ENCODE measurements at regions not wholly inside any gene's neighbourhood (a gene's known extent, or its start where the extent isn't known, plus 50 kb on each side); places are given as distances from the start of the nearest gene placed in this dataset.

- Mint-ChIP-seq H3K27ac (no peak overlapping the region), H3K9me3 (no peaks in the 10 kb centered on the region), H3K4me3 (no peak overlapping the region), H3K36me3 (no peaks in the 10 kb centered on the region), H3K4me1 (no peaks in the 10 kb centered on the region), H3K27me3 (peaks cover 0 to 3% (median 0%) of the 10 kb centered on the region in 5 donors)
- POLR2A ChIA-PET: no interaction called here
- no peak for DNase-seq
- no peak for ATAC-seq
These were observed 167.6 kb downstream of the YIPF5 start for GRCh38 chr5:144002876-144003275.

GRCh38 chr5:144003636-144004035 is 166.8 kb downstream of the YIPF5 start:
- ATAC-seq (no peak), DNase-seq (no peak)
- H3K27me3 Mint-ChIP-seq: peaks cover 0 to 3% (median 0%) of the 10 kb centered on the region in 5 donors
- POLR2A ChIA-PET: no interaction called here
- H3K27ac Mint-ChIP-seq: no peak overlapping the region
- H3K4me1 Mint-ChIP-seq: no peaks in the 10 kb centered on the region
- no peaks in the 10 kb centered on the region for H3K36me3 Mint-ChIP-seq
- H3K4me3 Mint-ChIP-seq: no peak overlapping the region
- no peaks in the 10 kb centered on the region for H3K9me3 Mint-ChIP-seq

GRCh38 chr5:144004146-144004545 is 166.3 kb downstream of the YIPF5 start:
- H3K4me1 Mint-ChIP-seq: no peaks in the 10 kb centered on the region
- no peaks in the 10 kb centered on the region for H3K9me3 Mint-ChIP-seq
- H3K4me3 Mint-ChIP-seq: no peak overlapping the region
- DNase-seq (no peak), ATAC-seq (no peak)
- H3K27me3 Mint-ChIP-seq: peaks cover 0 to 3% (median 0%) of the 10 kb centered on the region in 5 donors
- no peaks in the 10 kb centered on the region for H3K36me3 Mint-ChIP-seq
- POLR2A ChIA-PET: no interaction called here
- no peak overlapping the region for H3K27ac Mint-ChIP-seq

- H3K4me3 Mint-ChIP-seq: no peak overlapping the region
- POLR2A ChIA-PET: no interaction called here
- ATAC-seq: no peak
These were observed 165.7 kb downstream of the YIPF5 start for GRCh38 chr5:144004751-144005150.

GRCh38 chr5:144009116-144009515 is 161.3 kb downstream of the YIPF5 start:
- Mint-ChIP-seq H3K27me3 (peaks cover 0 to 2% (median 0%) of the 10 kb centered on the region in 5 donors), H3K36me3 (peaks cover 0 to 13% (median 0%) of the 10 kb centered on the region in 3 donors), H3K27ac (no peak overlapping the region), H3K4me3 (no peak overlapping the region), H3K4me1 (no peaks in the 10 kb centered on the region), H3K9me3 (peaks cover 0 to 22% (median 8%) of the 10 kb centered on the region in 9 donors)
- POLR2A ChIA-PET: interaction anchor here (0.7 kb wide), 1 partner anchor 1191 kb away, joined by 3 read pairs; no protein-coding TSS in a partner anchor
- no peak for DNase-seq
- no peak for ATAC-seq

More at GRCh38 chr5:144004751-144005150, 165.7 kb downstream of the YIPF5 start:
- Mint-ChIP-seq H3K4me1 (no peaks in the 10 kb centered on the region), H3K27me3 (peaks cover 0 to 3% (median 0%) of the 10 kb centered on the region in 5 donors), H3K27ac (no peak overlapping the region), H3K9me3 (no peaks in the 10 kb centered on the region), H3K36me3 (no peaks in the 10 kb centered on the region)
- DNase-seq: no peak

GRCh38 chr5:144011388-144011787 is 159.1 kb downstream of the YIPF5 start:
- Mint-ChIP-seq H3K27me3 (peaks cover 0 to 2% (median 0%) of the 10 kb centered on the region in 5 donors), H3K36me3 (peaks cover 0 to 13% (median 0%) of the 10 kb centered on the region in 3 donors), H3K9me3 (peaks cover 0 to 26% (median 9%) of the 10 kb centered on the region in 9 donors), H3K4me3 (no peak overlapping the region), H3K27ac (no peak overlapping the region), H3K4me1 (peaks cover 0 to 2% (median 0%) of the 10 kb centered on the region in 4 donors)
- no peak for DNase-seq
- POLR2A ChIA-PET: no interaction called here
- no peak for ATAC-seq

- Mint-ChIP-seq H3K4me3 (no peak overlapping the region), H3K27me3 (peaks cover 0 to 6% (median 0%) of the 10 kb centered on the region in 5 donors), H3K4me1 (peaks cover 0 to 2% (median 0%) of the 10 kb centered on the region in 4 donors), H3K36me3 (peaks cover 0 to 13% (median 0%) of the 10 kb centered on the region in 3 donors), H3K9me3 (peaks cover 0 to 26% (median 9%) of the 10 kb centered on the region in 9 donors), H3K27ac (no peak overlapping the region)
- ATAC-seq: no peak
- no peak for DNase-seq
- POLR2A ChIA-PET: no interaction called here
These were observed 156.6 kb downstream of the YIPF5 start for GRCh38 chr5:144013816-144014215.

DNA sequence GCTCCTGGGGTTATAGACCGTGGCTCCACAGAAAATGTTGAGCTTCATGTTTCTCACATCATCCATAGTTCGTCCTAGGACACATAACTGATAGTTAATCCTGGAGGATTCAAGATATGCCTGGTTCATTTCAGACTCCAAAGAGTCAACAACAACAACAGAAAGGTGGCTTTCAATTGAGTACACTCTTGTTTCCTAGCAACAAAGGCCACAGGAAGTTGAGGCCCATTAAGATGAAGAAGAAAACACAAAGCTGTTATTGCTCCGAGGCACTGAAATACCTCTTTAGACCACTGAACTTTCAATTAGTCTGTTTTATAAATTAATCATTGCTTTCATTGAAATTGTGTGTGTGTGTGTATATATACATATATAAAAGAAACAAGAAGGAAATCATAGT is 154.5 kb downstream of the YIPF5 start:
- H3K27me3 Mint-ChIP-seq: peaks cover 0 to 12% (median 3%) of the 10 kb centered on the region in 5 donors
- H3K36me3 Mint-ChIP-seq: peaks cover 0 to 25% (median 4%) of the 10 kb centered on the region in 3 donors
- peaks cover 0 to 2% (median 0%) of the 10 kb centered on the region in 4 donors for H3K4me1 Mint-ChIP-seq
- POLR2A ChIA-PET: no interaction called here
- H3K4me3 Mint-ChIP-seq: no peak overlapping the region
- peaks cover 0 to 31% (median 9%) of the 10 kb centered on the region in 9 donors for H3K9me3 Mint-ChIP-seq
- ATAC-seq (no peak), DNase-seq (no peak)
- no peak overlapping the region for H3K27ac Mint-ChIP-seq

DNA sequence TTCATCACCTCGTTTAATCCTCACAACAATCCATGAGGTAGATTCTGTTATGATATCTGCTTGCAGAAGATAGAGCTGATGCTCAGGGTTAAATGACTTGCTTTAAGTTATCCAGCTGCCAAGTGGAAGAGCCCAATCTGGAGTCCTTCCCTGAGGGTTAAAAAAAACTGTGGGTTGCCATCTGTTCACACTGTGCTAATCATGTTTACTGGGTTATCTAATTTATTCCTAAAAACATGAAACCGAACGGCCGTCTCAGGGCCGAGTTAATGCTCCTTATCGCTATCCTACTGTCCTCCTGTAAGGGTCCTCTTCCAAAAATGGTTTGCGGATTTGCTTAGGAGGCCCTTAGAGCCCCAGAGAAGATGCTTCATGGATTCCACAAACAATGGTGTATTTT is 153.3 kb downstream of the YIPF5 start:
- Mint-ChIP-seq H3K4me3 (no peak overlapping the region), H3K4me1 (peaks cover 0 to 2% (median 0%) of the 10 kb centered on the region in 4 donors), H3K27ac (no peak overlapping the region), H3K9me3 (peaks cover 0 to 42% (median 15%) of the 10 kb centered on the region in 9 donors), H3K36me3 (peaks cover 0 to 32% (median 8%) of the 10 kb centered on the region in 3 donors), H3K27me3 (peaks cover 0 to 12% (median 3%) of the 10 kb centered on the region in 5 donors)
- no peak for ATAC-seq
- POLR2A ChIA-PET: no interaction called here
- no peak for DNase-seq

DNA sequence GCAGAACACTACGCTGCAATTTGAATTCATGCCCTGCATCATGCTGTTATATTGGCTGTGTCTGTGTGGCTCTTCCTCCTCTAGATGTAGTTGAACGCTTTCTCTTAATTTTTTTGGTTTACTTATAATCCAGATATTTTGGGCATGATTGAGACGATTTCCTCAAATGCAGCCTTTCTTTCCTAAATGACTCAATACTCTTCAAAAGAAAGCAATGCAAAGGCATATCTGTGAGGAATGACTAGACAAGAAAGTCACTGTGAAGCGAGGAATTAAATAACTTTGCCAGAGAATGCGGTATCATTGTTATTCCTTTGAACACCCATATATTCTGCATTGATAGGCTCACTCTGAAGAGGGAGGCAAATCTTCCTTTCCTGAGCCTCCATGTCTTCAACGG is 152.8 kb downstream of the YIPF5 start:
- Mint-ChIP-seq H3K4me1 (peaks cover 0 to 2% (median 0%) of the 10 kb centered on the region in 4 donors), H3K27ac (no peak overlapping the region), H3K36me3 (peaks cover 0 to 34% (median 12%) of the 10 kb centered on the region in 3 donors), H3K27me3 (peaks cover 0 to 12% (median 3%) of the 10 kb centered on the region in 5 donors), H3K4me3 (no peak overlapping the region), H3K9me3 (peaks cover 0 to 44% (median 17%) of the 10 kb centered on the region in 9 donors)
- POLR2A ChIA-PET: no interaction called here
- ATAC-seq (no peak), DNase-seq (no peak)

- peaks cover 0 to 32% (median 10%) of the 10 kb centered on the region in 9 donors for H3K9me3 Mint-ChIP-seq
- POLR2A ChIA-PET: no interaction called here
- peaks cover 0 to 6% (median 4%) of the 10 kb centered on the region in 5 donors for H3K27me3 Mint-ChIP-seq
- ATAC-seq (no peak), DNase-seq (no peak)
- H3K36me3 Mint-ChIP-seq: peaks cover 0 to 21% (median 12%) of the 10 kb centered on the region in 3 donors
- H3K27ac Mint-ChIP-seq: no peak overlapping the region
- no peak overlapping the region for H3K4me3 Mint-ChIP-seq
- no peaks in the 10 kb centered on the region for H3K4me1 Mint-ChIP-seq
These were observed 146.4 kb downstream of the YIPF5 start for GRCh38 chr5:144024090-144024489.

- Mint-ChIP-seq H3K27me3 (peaks cover 0 to 6% (median 4%) of the 10 kb centered on the region in 5 donors), H3K36me3 (peaks cover 0 to 19% (median 12%) of the 10 kb centered on the region in 3 donors), H3K4me1 (no peaks in the 10 kb centered on the region), H3K27ac (no peak overlapping the region), H3K9me3 (peaks cover 0 to 32% (median 10%) of the 10 kb centered on the region in 9 donors), H3K4me3 (no peak overlapping the region)
- DNase-seq (no peak), ATAC-seq (no peak)
- POLR2A ChIA-PET: interaction anchor here (0.5 kb wide), 1 partner anchor 70 kb away, joined by 3 read pairs; no protein-coding TSS in a partner anchor
These were observed 145.9 kb downstream of the YIPF5 start for GRCh38 chr5:144024545-144024944.

DNA sequence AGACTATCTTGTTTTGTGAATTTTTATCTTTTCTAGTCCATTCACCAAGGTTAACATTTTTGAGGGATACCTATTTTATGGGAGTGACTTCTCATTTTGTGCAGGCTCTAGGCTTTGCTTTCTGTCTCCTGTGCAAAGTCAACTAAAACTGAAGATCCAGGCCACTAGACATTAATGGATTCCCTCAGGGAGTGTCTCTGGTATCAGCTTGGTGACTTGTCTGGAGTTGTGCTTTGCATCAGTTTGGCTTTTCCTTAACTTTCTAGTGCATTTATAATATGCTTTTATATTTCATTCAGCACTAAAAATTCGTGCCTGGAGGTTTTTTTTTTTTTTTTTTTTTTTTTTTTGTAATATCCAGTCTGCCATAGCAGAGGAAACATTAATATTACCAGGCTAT is 144.2 kb downstream of the YIPF5 start:
- H3K9me3 Mint-ChIP-seq: peaks cover 0 to 20% (median 3%) of the 10 kb centered on the region in 9 donors
- no peak for DNase-seq
- H3K4me3 Mint-ChIP-seq: no peak overlapping the region
- H3K36me3 Mint-ChIP-seq: peaks cover 0 to 12% (median 8%) of the 10 kb centered on the region in 3 donors
- POLR2A ChIA-PET: interaction anchor here (0.7 kb wide), 1 partner anchor 10 kb away, joined by 4 read pairs; no protein-coding TSS in a partner anchor
- H3K4me1 Mint-ChIP-seq: no peaks in the 10 kb centered on the region
- H3K27ac Mint-ChIP-seq: no peak overlapping the region
- no peak for ATAC-seq
- peaks cover 0 to 3% (median 0%) of the 10 kb centered on the region in 5 donors for H3K27me3 Mint-ChIP-seq

- Mint-ChIP-seq H3K27me3 (peaks cover 0 to 12% (median 2%) of the 10 kb centered on the region in 5 donors), H3K4me1 (no peaks in the 10 kb centered on the region), H3K9me3 (peaks cover 0 to 2% (median 0%) of the 10 kb centered on the region in 9 donors), H3K27ac (no peak overlapping the region), H3K36me3 (no peaks in the 10 kb centered on the region), H3K4me3 (no peak overlapping the region)
- POLR2A ChIA-PET: no interaction called here
- ATAC-seq: no peak
- no peak for DNase-seq
These were observed 142.4 kb downstream of the YIPF5 start for GRCh38 chr5:144028058-144028457.

Data from naive thymus-derived CD8-positive, alpha-beta T cell (primary cell).